CD8-positive, alpha-beta memory T cell (primary cell): ENCODE measurements at regions not wholly inside any gene's neighbourhood (a gene's known extent, or its start where the extent isn't known, plus 50 kb on each side); places are given as distances from the start of the nearest gene placed in this dataset.
"Not testable (repeated sequence)": the region's sequence is repeated elsewhere in the genome, so short reads cannot be mapped to it uniquely, and the experiment has no call there.

Experiments
- CTCF ChIA-PET: fragments of 350-600 bp; sonication (Branson Sonifier 250); formaldehyde crosslinking; loops from one replicate; lab custom pipeline; 2021; ENCODE audit warnings: antibody characterized with exemption; lab: Charles Lee
- POLR2A ChIA-PET: fragments of 350-600 bp; sonication (Branson Sonifier 250); formaldehyde crosslinking; loops from one replicate; lab custom pipeline; 2021; ENCODE audit warnings: antibody characterized with exemption; lab: Charles Lee
- DNase-seq, 5 donors: peaks; one replicate each; pipeline versions ENCODE4 v3.0.0 to v3.0.0-alpha.2; 2020 to 2022; ENCODE audit warnings: mixed read lengths in 1 of 5
- H3K27ac ChIP-seq: one replicate; pipeline ENCODE4 v1.7.0; 2013; ENCODE audit warnings: low read depth, mild to moderate bottlenecking, low read length, moderate library complexity
- H3K27me3 ChIP-seq: 2 replicates; pipeline ENCODE4 v1.7.0; 2013; ENCODE audit warnings: low read length, mild to moderate bottlenecking; ENCODE audit not compliant: insufficient read depth, poor library complexity, severe bottlenecking
- H3K36me3 ChIP-seq: 2 replicates; pipeline ENCODE4 v1.7.0; 2013; ENCODE audit warnings: mild to moderate bottlenecking, low read length, moderate library complexity; ENCODE audit not compliant: insufficient read depth
- H3K4me1 ChIP-seq: 2 replicates; pipeline ENCODE4 v1.7.0; 2013; ENCODE audit warnings: mild to moderate bottlenecking, low read length, moderate library complexity; ENCODE audit not compliant: insufficient read depth
- H3K4me3 ChIP-seq: 2 replicates; pipeline ENCODE4 v1.7.0; 2013; ENCODE audit warnings: mild to moderate bottlenecking, low read length
- H3K9me3 ChIP-seq: 2 replicates; pipeline ENCODE4 v1.7.0; 2013; ENCODE audit warnings: mild to moderate bottlenecking, low read length
- H3K27ac Mint-ChIP-seq, 8 donors: one replicate each; pipeline ENCODE4 v1.8.0; 2020 to 2021; ENCODE audit warnings: mixed read lengths in 8 of 8, mild to moderate bottlenecking in 6 of 8, inconsistent platforms in 3 of 8, moderate library complexity in 3 of 8
- H3K27me3 Mint-ChIP-seq, 2 donors: one replicate each; pipeline ENCODE4 v1.8.0; 2020 to 2021; ENCODE audit warnings: mixed read lengths in 2 of 2, mild to moderate bottlenecking in 1 of 2, moderate library complexity in 1 of 2
- H3K36me3 Mint-ChIP-seq, 3 donors: one replicate each; pipeline ENCODE4 v1.8.0; 2020 to 2021; ENCODE audit warnings: mixed read lengths in 3 of 3, inconsistent platforms in 1 of 3, mild to moderate bottlenecking in 1 of 3
- H3K4me1 Mint-ChIP-seq, 3 donors: one replicate each; pipeline ENCODE4 v1.8.0; 2020 to 2021; ENCODE audit warnings: mixed read lengths in 3 of 3, inconsistent platforms in 1 of 3, mild to moderate bottlenecking in 1 of 3
- H3K4me3 Mint-ChIP-seq, 7 donors: one replicate each; pipeline ENCODE4 v1.8.0; 2020 to 2021; ENCODE audit warnings: mixed read lengths in 7 of 7, mild to moderate bottlenecking in 6 of 7, moderate library complexity in 4 of 7, inconsistent platforms in 2 of 7
- H3K9me3 Mint-ChIP-seq, 5 donors: one replicate each; pipeline ENCODE4 v1.8.0; 2020 to 2022; ENCODE audit warnings: mixed read lengths in 5 of 5, mild to moderate bottlenecking in 3 of 5, moderate library complexity in 2 of 5, inconsistent platforms in 1 of 5

GRCh38 chr10:109218207-109218606, 705.1 kb downstream of the XPNPEP1 start:
- CTCF ChIA-PET: no interaction called here

DNA sequence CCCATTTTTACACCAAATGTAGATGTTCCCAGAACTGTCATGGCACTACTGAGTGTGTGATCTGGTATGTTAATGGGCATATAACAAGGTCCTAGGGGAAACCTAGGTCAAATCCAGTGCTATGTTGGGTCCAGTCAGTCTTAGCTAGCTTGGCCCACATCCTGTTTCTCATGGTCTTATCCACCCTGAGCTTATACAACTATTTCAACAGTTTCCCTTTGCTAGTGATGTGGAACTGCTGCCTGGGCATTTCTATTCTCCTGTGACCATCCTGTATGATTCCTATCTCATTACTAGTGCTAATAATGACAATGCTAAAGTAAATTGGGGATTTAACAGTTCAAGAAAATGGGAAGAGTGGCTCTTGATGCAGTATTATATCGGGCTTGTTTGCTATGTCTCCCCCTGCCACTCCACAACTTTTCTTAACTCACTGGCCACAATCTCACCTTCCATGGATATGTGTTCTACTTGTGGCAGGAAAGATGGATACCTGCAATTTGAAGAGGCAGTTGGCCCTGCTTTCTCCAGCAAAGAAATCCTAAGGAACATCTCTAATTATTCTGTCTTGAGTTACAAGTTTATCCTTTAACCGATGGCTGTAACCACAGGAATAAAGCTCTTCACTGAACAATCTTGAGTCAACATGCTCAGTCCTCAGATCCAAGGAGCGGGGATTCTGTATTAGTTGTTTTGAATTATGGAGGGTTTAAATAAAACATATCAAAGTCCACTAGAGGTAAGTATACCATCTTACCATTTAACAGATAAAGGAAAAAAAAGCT, 707.8 kb downstream of the XPNPEP1 start:
- Mint-ChIP-seq H3K9me3 (peaks cover 0 to 12% (median 3%) of the 10 kb centered on the region in 5 donors), H3K27me3 (no peaks in the 10 kb centered on the region), H3K4me3 (no peak overlapping the region), H3K4me1 (no peaks in the 10 kb centered on the region), H3K36me3 (no peaks in the 10 kb centered on the region), H3K27ac (no peak overlapping the region)
- Histone ChIP-seq H3K27me3 (no peaks in the 10 kb centered on the region), H3K27ac (no peak overlapping the region), H3K9me3 (no peaks in the 10 kb centered on the region), H3K4me1 (no peaks in the 10 kb centered on the region), H3K4me3 (no peak overlapping the region), H3K36me3 (no peaks in the 10 kb centered on the region)
- no peak for DNase-seq
- POLR2A ChIA-PET: no interaction called here
- CTCF ChIA-PET: no interaction called here

More at GRCh38 chr10:109218207-109218606, 705.1 kb downstream of the XPNPEP1 start:
- H3K4me1 Mint-ChIP-seq: no peaks in the 10 kb centered on the region
- DNase-seq: no peak
- Histone ChIP-seq H3K9me3 (no peaks in the 10 kb centered on the region), H3K4me3 (no peak overlapping the region), H3K36me3 (no peaks in the 10 kb centered on the region), H3K27me3 (no peaks in the 10 kb centered on the region), H3K4me1 (no peaks in the 10 kb centered on the region), H3K27ac (no peak overlapping the region)
- POLR2A ChIA-PET: no interaction called here
- H3K36me3 Mint-ChIP-seq: no peaks in the 10 kb centered on the region
- H3K27me3 Mint-ChIP-seq: no peaks in the 10 kb centered on the region
- peaks cover 3 to 17% (median 8%) of the 10 kb centered on the region in 5 donors for H3K9me3 Mint-ChIP-seq
- no peak overlapping the region for H3K4me3 Mint-ChIP-seq
- H3K27ac Mint-ChIP-seq: no peak overlapping the region

DNA sequence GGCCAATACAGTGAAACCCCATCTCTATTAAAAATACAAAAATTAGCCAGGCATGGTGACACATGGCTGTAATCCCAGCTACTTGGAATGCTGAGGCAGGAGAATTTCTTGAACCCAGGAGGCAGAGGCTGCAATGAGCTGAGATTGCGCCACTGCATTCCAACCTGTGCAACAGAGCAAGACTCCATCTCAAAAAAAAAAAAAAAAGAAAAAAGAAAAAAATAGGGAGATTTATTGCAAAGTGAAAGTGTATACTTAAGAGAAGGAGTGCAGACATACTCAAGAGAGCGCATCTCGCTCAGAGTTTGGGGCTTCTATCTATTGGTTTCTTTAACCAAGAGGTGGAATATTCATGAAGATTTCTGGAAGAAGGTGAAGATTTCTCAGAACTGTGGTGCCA, 708.4 kb downstream of the XPNPEP1 start:
- H3K4me3 Mint-ChIP-seq, H3K36me3 Mint-ChIP-seq, H3K9me3 ChIP-seq, H3K27ac ChIP-seq, POLR2A ChIA-PET, H3K27me3 ChIP-seq, H3K27me3 Mint-ChIP-seq, CTCF ChIA-PET, DNase-seq, H3K4me1 Mint-ChIP-seq, H3K4me3 ChIP-seq, H3K36me3 ChIP-seq, H3K4me1 ChIP-seq: not testable (repeated sequence)
- peaks cover 0 to 12% (median 3%) of the 10 kb centered on the region in 5 donors for H3K9me3 Mint-ChIP-seq
- peak overlapping the region in 1 of 8 donors; percentile 26 for H3K27ac Mint-ChIP-seq

DNA sequence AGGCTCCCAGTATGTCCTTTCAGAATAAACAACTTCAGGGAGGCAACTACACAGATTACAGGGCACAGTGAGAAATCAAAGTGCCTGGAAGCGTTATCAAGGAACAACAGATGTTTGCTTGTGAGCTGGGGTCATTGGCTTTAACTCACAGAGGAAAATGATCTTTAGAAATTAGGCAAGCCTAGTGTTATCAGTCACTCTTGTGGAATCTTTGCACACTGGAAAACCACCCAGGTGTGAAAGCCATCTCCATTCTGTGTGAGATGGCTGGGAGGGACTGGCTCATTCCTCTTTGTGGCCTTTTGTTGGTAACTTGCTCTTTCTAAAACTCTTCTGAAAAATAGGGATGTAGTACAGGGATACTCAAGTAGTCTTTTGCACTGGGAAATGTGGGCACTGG, 716.0 kb downstream of the XPNPEP1 start:
- Mint-ChIP-seq H3K36me3 (no peaks in the 10 kb centered on the region), H3K9me3 (peaks cover 0 to 7% (median 2%) of the 10 kb centered on the region in 5 donors), H3K4me3 (no peak overlapping the region), H3K27me3 (no peaks in the 10 kb centered on the region), H3K27ac (no peak overlapping the region), H3K4me1 (no peaks in the 10 kb centered on the region)
- H3K4me3 ChIP-seq: no peak overlapping the region
- no peak overlapping the region for H3K27ac ChIP-seq
- ChIA-PET CTCF (no interaction called here), POLR2A (no interaction called here)
- H3K4me1 ChIP-seq: no peaks in the 10 kb centered on the region
- H3K27me3 ChIP-seq: no peaks in the 10 kb centered on the region
- no peaks in the 10 kb centered on the region for H3K36me3 ChIP-seq
- no peaks in the 10 kb centered on the region for H3K9me3 ChIP-seq
- DNase-seq: no peak

- no peaks in the 10 kb centered on the region for H3K27me3 ChIP-seq
- H3K36me3 ChIP-seq: no peaks in the 10 kb centered on the region
- Mint-ChIP-seq H3K27ac (no peak overlapping the region), H3K4me3 (no peak overlapping the region), H3K4me1 (no peaks in the 10 kb centered on the region), H3K36me3 (no peaks in the 10 kb centered on the region), H3K9me3 (peaks cover 0 to 11% (median 2%) of the 10 kb centered on the region in 5 donors), H3K27me3 (no peaks in the 10 kb centered on the region)
- no peak overlapping the region for H3K27ac ChIP-seq
- POLR2A ChIA-PET: no interaction called here
- CTCF ChIA-PET: no interaction called here
- no peak overlapping the region for H3K4me3 ChIP-seq
- no peak for DNase-seq
- no peaks in the 10 kb centered on the region for H3K4me1 ChIP-seq
- H3K9me3 ChIP-seq: no peaks in the 10 kb centered on the region
Observed at GRCh38 chr10:109205929-109206585, 717.3 kb downstream of the XPNPEP1 start.

GRCh38 chr10:109203646-109204353, 719.5 kb downstream of the XPNPEP1 start:
- Histone ChIP-seq H3K27ac (no peak overlapping the region), H3K4me3 (no peak overlapping the region), H3K27me3 (no peaks in the 10 kb centered on the region), H3K9me3 (no peaks in the 10 kb centered on the region), H3K4me1 (no peaks in the 10 kb centered on the region), H3K36me3 (no peaks in the 10 kb centered on the region)
- no peaks in the 10 kb centered on the region for H3K36me3 Mint-ChIP-seq
- CTCF ChIA-PET: no interaction called here
- H3K27ac Mint-ChIP-seq: no peak overlapping the region
- H3K4me3 Mint-ChIP-seq: no peak overlapping the region
- POLR2A ChIA-PET: no interaction called here
- DNase-seq: no peak
- H3K27me3 Mint-ChIP-seq: no peaks in the 10 kb centered on the region
- H3K9me3 Mint-ChIP-seq: peaks cover 0 to 14% (median 2%) of the 10 kb centered on the region in 5 donors
- no peaks in the 10 kb centered on the region for H3K4me1 Mint-ChIP-seq

- no peak for DNase-seq
- peaks cover 2 to 22% (median 3%) of the 10 kb centered on the region in 5 donors for H3K9me3 Mint-ChIP-seq
- no peak overlapping the region for H3K27ac Mint-ChIP-seq
- no peak overlapping the region for H3K4me3 Mint-ChIP-seq
- no peak overlapping the region for H3K27ac ChIP-seq
- H3K9me3 ChIP-seq: no peaks in the 10 kb centered on the region
- POLR2A ChIA-PET: no interaction called here
- no peaks in the 10 kb centered on the region for H3K4me1 ChIP-seq
- H3K4me1 Mint-ChIP-seq: no peaks in the 10 kb centered on the region
- CTCF ChIA-PET: no interaction called here
- no peaks in the 10 kb centered on the region for H3K27me3 ChIP-seq
- peaks cover 0 to 2% (median 0%) of the 10 kb centered on the region in 3 donors for H3K36me3 Mint-ChIP-seq
- H3K4me3 ChIP-seq: no peak overlapping the region
- no peaks in the 10 kb centered on the region for H3K27me3 Mint-ChIP-seq
- no peaks in the 10 kb centered on the region for H3K36me3 ChIP-seq
Observed at GRCh38 chr10:109202111-109202510, 721.2 kb downstream of the XPNPEP1 start.

GRCh38 chr10:109200646-109201045, 722.7 kb downstream of the XPNPEP1 start:
- Mint-ChIP-seq H3K36me3 (peaks cover 0 to 2% (median 0%) of the 10 kb centered on the region in 3 donors), H3K4me1 (no peaks in the 10 kb centered on the region), H3K27ac (no peak overlapping the region), H3K9me3 (peaks cover 2 to 16% (median 4%) of the 10 kb centered on the region in 5 donors), H3K4me3 (no peak overlapping the region), H3K27me3 (no peaks in the 10 kb centered on the region)
- Histone ChIP-seq H3K9me3 (no peaks in the 10 kb centered on the region), H3K4me1 (no peaks in the 10 kb centered on the region), H3K36me3 (no peaks in the 10 kb centered on the region), H3K4me3 (no peak overlapping the region), H3K27me3 (no peaks in the 10 kb centered on the region), H3K27ac (no peak overlapping the region)
- no peak for DNase-seq
- ChIA-PET CTCF (no interaction called here), POLR2A (no interaction called here)
